Spleen (tissue), 7 donors: ENCODE measurements at regions not wholly inside any gene's neighbourhood (a gene's known extent, or its start where the extent isn't known, plus 50 kb on each side); places are given as distances from the start of the nearest gene placed in this dataset.

Experiments used
- CTCF ChIP-seq, 11 experiments: fragments of 200-600 bp in 7 of 11; fragments of 450-650 bp in 4 of 11; sonication (generic) in 4 of 11; IDR thresholded peaks in 8 of 11; conservative IDR thresholded peaks in 3 of 11; 1 replicate in 7 of 11; 2 replicates in 4 of 11; pipeline versions ENCODE4 v1.4.0 to v1.8.0; 2016 to 2021; ENCODE audit warnings: antibody characterized with exemption in 11 of 11, inconsistent platforms in 4 of 11, mild to moderate bottlenecking in 1 of 11
- POLR2AphosphoS5 ChIP-seq, 3 donors: sonication (generic); formaldehyde crosslinking; IDR thresholded peaks; one replicate each; pipeline ENCODE4 v1.5.1; 2017; ENCODE audit warnings: antibody characterized with exemption in 3 of 3
- donor health status: DM: no; HTN: no; CAD: no; lungs with moderate emphysema.
- donor health status: DM: no; HTN: no; CAD: no.
- donor health status: DM: no; HTN: no; CAD: no.

- no peak for TF ChIP-seq CTCF (IDR thresholded peaks at IDR 0.05 in 8 of 11, conservative IDR thresholded peaks at IDR 0.05 in 3 of 11)
- no peak for TF ChIP-seq POLR2AphosphoS5 (IDR thresholded peaks at IDR 0.05)
Measured at GRCh38 chr2:177024765-177025164, 187.8 kb upstream of the HNRNPA3 start.
